ENCODE measurements at regions not wholly inside any gene's neighbourhood (a gene's known extent, or its start where the extent isn't known, plus 50 kb on each side); places are given as distances from the start of the nearest gene placed in this dataset.

- H3K4me1 ChIP-seq (replicated peaks in 1 of 2): no peaks in the 10 kb centered on the region
- intact Hi-C loops (cut with DNase I): no loop called here
- H3K4me3 ChIP-seq: no peak overlapping the region
- H3K36me3 ChIP-seq (replicated peaks in 1 of 2): no peaks in the 10 kb centered on the region
- no peaks in the 10 kb centered on the region for H3K27me3 ChIP-seq
- DNase-seq: no peak
- H3K9me3 ChIP-seq (replicated peaks in 1 of 3): no peaks in the 10 kb centered on the region
- TF ChIP-seq POLR2A (IDR thresholded peaks at IDR 0.05): no peak
- TF ChIP-seq CTCF (IDR thresholded peaks at IDR 0.05): no peak
- no peak overlapping the region for H3K27ac ChIP-seq
- 75 to 88% (median 83%) methylated on average over 3 to 4 of the region's 4 CpGs for WGBS, 4 donors
Measured at GRCh38 chr2:234426616-234427015, 70.3 kb downstream of the ARL4C start.

- H3K36me3 ChIP-seq (replicated peaks in 1 of 2): no peaks in the 10 kb centered on the region
- TF ChIP-seq CTCF (IDR thresholded peaks at IDR 0.05): no peak
- no peak for TF ChIP-seq POLR2A (IDR thresholded peaks at IDR 0.05)
- H3K4me3 ChIP-seq: no peak overlapping the region
- H3K4me1 ChIP-seq (replicated peaks in 1 of 2): no peaks in the 10 kb centered on the region
- H3K27me3 ChIP-seq: no peaks in the 10 kb centered on the region
- no peak overlapping the region for H3K27ac ChIP-seq
- no peak for DNase-seq
- 53 to 65% (median 63%) methylated on average over 6 to 8 of the region's 8 CpGs for WGBS, 4 donors
- intact Hi-C loops (cut with DNase I): no loop called here
- H3K9me3 ChIP-seq (replicated peaks in 1 of 3): no peaks in the 10 kb centered on the region
Measured at GRCh38 chr2:234425639-234426603, 71.0 kb downstream of the ARL4C start.

- intact Hi-C loops (cut with DNase I): no loop called here
- no peak for DNase-seq
- no peak overlapping the region for H3K27ac ChIP-seq
- H3K4me1 ChIP-seq (replicated peaks in 1 of 2): no peaks in the 10 kb centered on the region
- no peaks in the 10 kb centered on the region for H3K9me3 ChIP-seq (replicated peaks in 1 of 3)
- no peaks in the 10 kb centered on the region for H3K27me3 ChIP-seq
- no peaks in the 10 kb centered on the region for H3K36me3 ChIP-seq (replicated peaks in 1 of 2)
- H3K4me3 ChIP-seq: no peak overlapping the region
- TF ChIP-seq CTCF (IDR thresholded peaks at IDR 0.05): no peak
- no peak for TF ChIP-seq POLR2A (IDR thresholded peaks at IDR 0.05)
- 39 to 58% (median 44%) methylated on average over 4 of the region's 4 CpGs for WGBS, 4 donors
Measured at GRCh38 chr2:234423884-234424283, 73.0 kb downstream of the ARL4C start.

- H3K27ac ChIP-seq: no peak overlapping the region
- no peaks in the 10 kb centered on the region for H3K9me3 ChIP-seq (replicated peaks in 1 of 3)
- H3K36me3 ChIP-seq (replicated peaks in 1 of 2): no peaks in the 10 kb centered on the region
- WGBS, 4 donors: 89 to 96% (median 93%) methylated on average over 8 of the region's 8 CpGs
- DNase-seq: no peak
- no peak for TF ChIP-seq CTCF (IDR thresholded peaks at IDR 0.05)
- TF ChIP-seq POLR2A (IDR thresholded peaks at IDR 0.05): no peak
- intact Hi-C loops (cut with DNase I): no loop called here
- no peak overlapping the region for H3K4me3 ChIP-seq
- H3K4me1 ChIP-seq (replicated peaks in 1 of 2): no peaks in the 10 kb centered on the region
- no peaks in the 10 kb centered on the region for H3K27me3 ChIP-seq
Measured at GRCh38 chr2:234422981-234423431, 73.9 kb downstream of the ARL4C start.
